ENCODE measurements at regions not wholly inside any gene's neighbourhood (a gene's known extent, or its start where the extent isn't known, plus 50 kb on each side); places are given as distances from the start of the nearest gene placed in this dataset.

DNA sequence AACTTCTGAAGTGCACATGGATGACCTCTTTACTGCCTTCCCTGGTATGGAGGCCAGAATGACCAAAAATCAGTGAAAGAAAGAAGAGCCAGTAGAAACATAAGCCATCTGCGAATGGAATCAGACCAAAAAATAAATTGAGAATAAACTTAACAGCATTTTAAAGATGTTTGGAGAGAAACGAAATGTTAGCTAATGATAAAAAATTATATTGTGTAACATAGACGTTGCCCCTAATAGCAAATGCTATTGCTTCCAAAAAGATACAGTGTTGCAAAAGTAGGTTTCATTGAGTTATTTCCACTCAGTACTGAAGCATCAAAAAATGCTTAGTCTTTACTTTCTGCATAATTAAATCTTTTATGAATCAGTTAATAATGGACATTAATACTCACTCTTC, 371.7 kb downstream of the LIG4 start:
- CTCF ChIA-PET = no interaction called here
- POLR2A ChIA-PET = no interaction called here
- TF ChIP-seq ZFP37 (tag by site-specific recombination; IDR thresholded peaks at IDR 0.05) (no peak), ZNF16 (tag by site-specific recombination; IDR thresholded peaks at IDR 0.05; ENCODE audit: low read depth) (no peak), ZNF335 (tag by site-specific recombination; conservative IDR thresholded peaks at IDR 0.05) (no peak), SP7 (tag by site-specific recombination; IDR thresholded peaks at IDR 0.05) (no peak), ZNF239 (tag by site-specific recombination; IDR thresholded peaks at IDR 0.05) (no peak), ZNF2 (tag by site-specific recombination; IDR thresholded peaks at IDR 0.05) (no peak), HOXD13 (CRISPR knock-in tag; IDR thresholded peaks at IDR 0.05; ENCODE audit: borderline replicate concordance) (no peak), ZNF423 (tag by site-specific recombination; IDR thresholded peaks at IDR 0.05) (no peak), ZNF843 (tag by site-specific recombination; IDR thresholded peaks at IDR 0.05) (no peak), ZNF701 (tag by site-specific recombination; IDR thresholded peaks at IDR 0.05) (no peak), ZNF433 (tag by site-specific recombination; IDR thresholded peaks at IDR 0.05; ENCODE audit: low read depth) (no peak), SCRT2 (tag by site-specific recombination; IDR thresholded peaks at IDR 0.05) (no peak), ZNF629 (tag by site-specific recombination; IDR thresholded peaks at IDR 0.05) (no peak), HOXA7 (CRISPR knock-in tag; IDR thresholded peaks at IDR 0.05; ENCODE audit: borderline replicate concordance) (no peak)
- TF ChIP-seq, protein P1, sequence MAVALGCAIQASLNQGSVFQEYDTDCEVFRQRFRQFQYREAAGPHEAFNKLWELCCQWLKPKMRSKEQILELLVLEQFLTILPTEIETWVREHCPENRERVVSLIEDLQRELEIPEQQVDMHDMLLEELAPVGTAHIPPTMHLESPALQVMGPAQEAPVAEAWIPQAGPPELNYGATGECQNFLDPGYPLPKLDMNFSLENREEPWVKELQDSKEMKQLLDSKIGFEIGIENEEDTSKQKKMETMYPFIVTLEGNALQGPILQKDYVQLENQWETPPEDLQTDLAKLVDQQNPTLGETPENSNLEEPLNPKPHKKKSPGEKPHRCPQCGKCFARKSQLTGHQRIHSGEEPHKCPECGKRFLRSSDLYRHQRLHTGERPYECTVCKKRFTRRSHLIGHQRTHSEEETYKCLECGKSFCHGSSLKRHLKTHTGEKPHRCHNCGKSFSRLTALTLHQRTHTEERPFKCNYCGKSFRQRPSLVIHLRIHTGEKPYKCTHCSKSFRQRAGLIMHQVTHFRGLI (tag by site-specific recombination; IDR thresholded peaks at IDR 0.05) = no peak
- TF ChIP-seq, protein P2, sequence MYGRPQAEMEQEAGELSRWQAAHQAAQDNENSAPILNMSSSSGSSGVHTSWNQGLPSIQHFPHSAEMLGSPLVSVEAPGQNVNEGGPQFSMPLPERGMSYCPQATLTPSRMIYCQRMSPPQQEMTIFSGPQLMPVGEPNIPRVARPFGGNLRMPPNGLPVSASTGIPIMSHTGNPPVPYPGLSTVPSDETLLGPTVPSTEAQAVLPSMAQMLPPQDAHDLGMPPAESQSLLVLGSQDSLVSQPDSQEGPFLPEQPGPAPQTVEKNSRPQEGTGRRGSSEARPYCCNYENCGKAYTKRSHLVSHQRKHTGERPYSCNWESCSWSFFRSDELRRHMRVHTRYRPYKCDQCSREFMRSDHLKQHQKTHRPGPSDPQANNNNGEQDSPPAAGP (tag by site-specific recombination; IDR thresholded peaks at IDR 0.05) = no peak
- TF ChIP-seq, protein P3, sequence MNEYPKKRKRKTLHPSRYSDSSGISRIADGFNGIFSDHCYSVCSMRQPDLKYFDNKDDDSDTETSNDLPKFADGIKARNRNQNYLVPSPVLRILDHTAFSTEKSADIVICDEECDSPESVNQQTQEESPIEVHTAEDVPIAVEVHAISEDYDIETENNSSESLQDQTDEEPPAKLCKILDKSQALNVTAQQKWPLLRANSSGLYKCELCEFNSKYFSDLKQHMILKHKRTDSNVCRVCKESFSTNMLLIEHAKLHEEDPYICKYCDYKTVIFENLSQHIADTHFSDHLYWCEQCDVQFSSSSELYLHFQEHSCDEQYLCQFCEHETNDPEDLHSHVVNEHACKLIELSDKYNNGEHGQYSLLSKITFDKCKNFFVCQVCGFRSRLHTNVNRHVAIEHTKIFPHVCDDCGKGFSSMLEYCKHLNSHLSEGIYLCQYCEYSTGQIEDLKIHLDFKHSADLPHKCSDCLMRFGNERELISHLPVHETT (tag by site-specific recombination; IDR thresholded peaks at IDR 0.05) = no peak
- TF ChIP-seq, protein P4, sequence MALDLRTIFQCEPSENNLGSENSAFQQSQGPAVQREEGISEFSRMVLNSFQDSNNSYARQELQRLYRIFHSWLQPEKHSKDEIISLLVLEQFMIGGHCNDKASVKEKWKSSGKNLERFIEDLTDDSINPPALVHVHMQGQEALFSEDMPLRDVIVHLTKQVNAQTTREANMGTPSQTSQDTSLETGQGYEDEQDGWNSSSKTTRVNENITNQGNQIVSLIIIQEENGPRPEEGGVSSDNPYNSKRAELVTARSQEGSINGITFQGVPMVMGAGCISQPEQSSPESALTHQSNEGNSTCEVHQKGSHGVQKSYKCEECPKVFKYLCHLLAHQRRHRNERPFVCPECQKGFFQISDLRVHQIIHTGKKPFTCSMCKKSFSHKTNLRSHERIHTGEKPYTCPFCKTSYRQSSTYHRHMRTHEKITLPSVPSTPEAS (tag by site-specific recombination; IDR thresholded peaks at IDR 0.05) = no peak
- TF ChIP-seq, protein P5, sequence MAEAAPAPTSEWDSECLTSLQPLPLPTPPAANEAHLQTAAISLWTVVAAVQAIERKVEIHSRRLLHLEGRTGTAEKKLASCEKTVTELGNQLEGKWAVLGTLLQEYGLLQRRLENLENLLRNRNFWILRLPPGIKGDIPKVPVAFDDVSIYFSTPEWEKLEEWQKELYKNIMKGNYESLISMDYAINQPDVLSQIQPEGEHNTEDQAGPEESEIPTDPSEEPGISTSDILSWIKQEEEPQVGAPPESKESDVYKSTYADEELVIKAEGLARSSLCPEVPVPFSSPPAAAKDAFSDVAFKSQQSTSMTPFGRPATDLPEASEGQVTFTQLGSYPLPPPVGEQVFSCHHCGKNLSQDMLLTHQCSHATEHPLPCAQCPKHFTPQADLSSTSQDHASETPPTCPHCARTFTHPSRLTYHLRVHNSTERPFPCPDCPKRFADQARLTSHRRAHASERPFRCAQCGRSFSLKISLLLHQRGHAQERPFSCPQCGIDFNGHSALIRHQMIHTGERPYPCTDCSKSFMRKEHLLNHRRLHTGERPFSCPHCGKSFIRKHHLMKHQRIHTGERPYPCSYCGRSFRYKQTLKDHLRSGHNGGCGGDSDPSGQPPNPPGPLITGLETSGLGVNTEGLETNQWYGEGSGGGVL (tag by site-specific recombination; IDR thresholded peaks at IDR 0.05) = no peak
- Histone ChIP-seq H3K9me3 (ENCODE audit: control insufficient read depth, insufficient read depth, low read depth, low read length) (no peaks in the 10 kb centered on the region), H3K4me3 (ENCODE audit: low read depth, low read length) (no peak overlapping the region), H3K4me1 (ENCODE audit: control insufficient read depth, insufficient read depth, low read length) (no peaks in the 10 kb centered on the region), H3K27ac (ENCODE audit: extremely low read depth, low read depth, low read length) (no peak overlapping the region), H3K36me3 (ENCODE audit: control insufficient read depth in 2 of 2, insufficient read depth in 1 of 2, low read length in 2 of 2) (no peaks in the 10 kb centered on the region)

DNA sequence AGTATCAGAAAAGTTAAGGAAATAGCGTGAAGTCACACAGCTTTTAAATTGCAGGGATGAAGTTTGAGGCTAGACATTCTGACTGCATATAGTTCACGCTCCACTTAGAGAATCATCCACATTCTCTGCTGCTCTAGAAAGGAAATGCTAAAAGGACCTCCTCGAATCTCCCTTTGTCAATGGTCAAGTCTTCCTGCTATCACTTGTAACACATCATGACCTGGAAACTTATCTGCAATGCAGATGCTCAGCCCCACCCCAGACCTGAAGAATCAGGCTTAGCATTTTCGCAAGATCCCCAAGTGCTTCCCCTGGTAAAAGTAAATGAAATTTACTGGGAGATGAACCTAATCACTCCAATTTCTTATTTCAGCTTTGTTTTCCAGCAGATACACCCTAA, 372.1 kb downstream of the LIG4 start:
- ChIA-PET CTCF (no interaction called here), POLR2A (no interaction called here)
- no peak overlapping the region for H3K4me3 ChIP-seq (ENCODE audit: low read depth, low read length)
- no peaks in the 10 kb centered on the region for H3K4me1 ChIP-seq (ENCODE audit: control insufficient read depth, insufficient read depth, low read length)
- no peak overlapping the region for H3K27ac ChIP-seq (ENCODE audit: extremely low read depth, low read depth, low read length)
- no peaks in the 10 kb centered on the region for H3K36me3 ChIP-seq (ENCODE audit: control insufficient read depth in 2 of 2, insufficient read depth in 1 of 2, low read length in 2 of 2)
- no peaks in the 10 kb centered on the region for H3K9me3 ChIP-seq (ENCODE audit: control insufficient read depth, insufficient read depth, low read depth, low read length)
- TF ChIP-seq ZBTB7A (tag by site-specific recombination; IDR thresholded peaks at IDR 0.05; ENCODE audit: low read depth) (no peak), BCL11A (tag by site-specific recombination; IDR thresholded peaks at IDR 0.05; ENCODE audit: low read depth) (no peak), ZNF571 (tag by site-specific recombination; IDR thresholded peaks at IDR 0.05) (no peak)
- TF ChIP-seq, protein P4 (tag by site-specific recombination; IDR thresholded peaks at IDR 0.05) = no peak
- TF ChIP-seq, protein P6, sequence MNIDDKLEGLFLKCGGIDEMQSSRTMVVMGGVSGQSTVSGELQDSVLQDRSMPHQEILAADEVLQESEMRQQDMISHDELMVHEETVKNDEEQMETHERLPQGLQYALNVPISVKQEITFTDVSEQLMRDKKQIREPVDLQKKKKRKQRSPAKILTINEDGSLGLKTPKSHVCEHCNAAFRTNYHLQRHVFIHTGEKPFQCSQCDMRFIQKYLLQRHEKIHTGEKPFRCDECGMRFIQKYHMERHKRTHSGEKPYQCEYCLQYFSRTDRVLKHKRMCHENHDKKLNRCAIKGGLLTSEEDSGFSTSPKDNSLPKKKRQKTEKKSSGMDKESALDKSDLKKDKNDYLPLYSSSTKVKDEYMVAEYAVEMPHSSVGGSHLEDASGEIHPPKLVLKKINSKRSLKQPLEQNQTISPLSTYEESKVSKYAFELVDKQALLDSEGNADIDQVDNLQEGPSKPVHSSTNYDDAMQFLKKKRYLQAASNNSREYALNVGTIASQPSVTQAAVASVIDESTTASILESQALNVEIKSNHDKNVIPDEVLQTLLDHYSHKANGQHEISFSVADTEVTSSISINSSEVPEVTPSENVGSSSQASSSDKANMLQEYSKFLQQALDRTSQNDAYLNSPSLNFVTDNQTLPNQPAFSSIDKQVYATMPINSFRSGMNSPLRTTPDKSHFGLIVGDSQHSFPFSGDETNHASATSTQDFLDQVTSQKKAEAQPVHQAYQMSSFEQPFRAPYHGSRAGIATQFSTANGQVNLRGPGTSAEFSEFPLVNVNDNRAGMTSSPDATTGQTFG (tag by site-specific recombination; IDR thresholded peaks at IDR 0.05; ENCODE audit: borderline replicate concordance) = no peak
- TF ChIP-seq, protein P7, sequence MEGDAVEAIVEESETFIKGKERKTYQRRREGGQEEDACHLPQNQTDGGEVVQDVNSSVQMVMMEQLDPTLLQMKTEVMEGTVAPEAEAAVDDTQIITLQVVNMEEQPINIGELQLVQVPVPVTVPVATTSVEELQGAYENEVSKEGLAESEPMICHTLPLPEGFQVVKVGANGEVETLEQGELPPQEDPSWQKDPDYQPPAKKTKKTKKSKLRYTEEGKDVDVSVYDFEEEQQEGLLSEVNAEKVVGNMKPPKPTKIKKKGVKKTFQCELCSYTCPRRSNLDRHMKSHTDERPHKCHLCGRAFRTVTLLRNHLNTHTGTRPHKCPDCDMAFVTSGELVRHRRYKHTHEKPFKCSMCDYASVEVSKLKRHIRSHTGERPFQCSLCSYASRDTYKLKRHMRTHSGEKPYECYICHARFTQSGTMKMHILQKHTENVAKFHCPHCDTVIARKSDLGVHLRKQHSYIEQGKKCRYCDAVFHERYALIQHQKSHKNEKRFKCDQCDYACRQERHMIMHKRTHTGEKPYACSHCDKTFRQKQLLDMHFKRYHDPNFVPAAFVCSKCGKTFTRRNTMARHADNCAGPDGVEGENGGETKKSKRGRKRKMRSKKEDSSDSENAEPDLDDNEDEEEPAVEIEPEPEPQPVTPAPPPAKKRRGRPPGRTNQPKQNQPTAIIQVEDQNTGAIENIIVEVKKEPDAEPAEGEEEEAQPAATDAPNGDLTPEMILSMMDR (tag by site-specific recombination; IDR thresholded peaks at IDR 0.05) = no peak
